H1 (cell line): ENCODE measurements at regions not wholly inside any gene's neighbourhood (a gene's known extent, or its start where the extent isn't known, plus 50 kb on each side); places are given as distances from the start of the nearest gene placed in this dataset.

ENCODE experiments used
- CTCF ChIA-PET: fragments of 300-600 bp; sonication (Branson Sonifier 250); formaldehyde crosslinking; loops from one replicate; lab custom pipeline; 2021; ENCODE audit not compliant: partially characterized antibody; lab: Charles Lee
- POLR2A ChIA-PET: fragments of 300-600 bp; sonication (Branson Sonifier 250); formaldehyde crosslinking; loops from one replicate; lab custom pipeline; 2021; ENCODE audit warnings: inconsistent platforms; ENCODE audit not compliant: partially characterized antibody; lab: Charles Lee
- DNase-seq, 2 experiments: peaks; one replicate each; pipeline versions ENCODE4 v3.0.0 to v3.0.0-alpha.2; 2010 to 2022; ENCODE audit warnings: low spot score in 2 of 2, low read depth in 1 of 2, mixed read lengths in 1 of 2
- FAIRE-seq: peaks from 2 replicates; lab custom pipeline; 2011; peaks lifted over from hg19 to GRCh38; lab: Jason Lieb, UNC
- H2AFZ ChIP-seq: 2 replicates; pipeline ENCODE4 v1.8.1; 2012; ENCODE audit warnings: low read length, inconsistent platforms
- H2AK5ac ChIP-seq: 2 replicates; pipeline ENCODE4 v1.6.1; 2013; ENCODE audit warnings: low read depth, low read length
- H2BK120ac ChIP-seq: replicated peaks from 2 replicates; pipeline ENCODE3; 2013; ENCODE audit warnings: low read depth, low read length, inconsistent platforms
- H2BK12ac ChIP-seq: 2 replicates; pipeline ENCODE4 v1.6.1; 2013; ENCODE audit warnings: low read depth, low read length
- H2BK15ac ChIP-seq: 2 replicates; pipeline ENCODE4 v1.6.1; 2013; ENCODE audit warnings: low read length
- H2BK20ac ChIP-seq: 2 replicates; pipeline ENCODE4 v1.6.1; 2013; ENCODE audit warnings: low read length
- H2BK5ac ChIP-seq: 2 replicates; pipeline ENCODE4 v1.6.1; 2013; ENCODE audit warnings: low read depth, low read length
- H3K14ac ChIP-seq: 2 replicates; pipeline ENCODE4 v1.6.1; 2013; ENCODE audit warnings: inconsistent platforms; ENCODE audit not compliant: insufficient read length
- H3K18ac ChIP-seq: 2 replicates; pipeline ENCODE4 v1.6.1; 2013; ENCODE audit warnings: low read length; ENCODE audit errors: extremely low read depth
- H3K23ac ChIP-seq: 2 replicates; pipeline ENCODE4 v1.6.1; 2013; ENCODE audit warnings: inconsistent platforms; ENCODE audit not compliant: insufficient read length
- H3K23me2 ChIP-seq: 2 replicates; pipeline ENCODE4 v1.6.1; 2013; ENCODE audit warnings: low read depth, low read length
- H3K27ac ChIP-seq: 2 replicates; pipeline ENCODE4 v1.6.1; 2011; ENCODE audit warnings: low read depth, low read length, inconsistent platforms
- H3K27me3 ChIP-seq, 4 experiments: replicated peaks in 1 of 4; 1 replicate in 1 of 4; 2 replicates in 3 of 4; pipeline versions ENCODE4 v1.6.1 to v1.8.1; 2011 to 2013; ENCODE audit warnings: low read length in 3 of 4, mild to moderate bottlenecking in 3 of 4, inconsistent platforms in 2 of 4, mixed read lengths in 2 of 4, moderate library complexity in 1 of 4; ENCODE audit not compliant: control insufficient read depth in 3 of 4, insufficient read depth in 3 of 4; ENCODE audit errors: extremely low read depth in 1 of 4
- H3K36me3 ChIP-seq, 4 experiments: 2 replicates each; pipeline versions ENCODE4 v1.6.1 to v1.8.1; 2011 to 2013; ENCODE audit warnings: mild to moderate bottlenecking in 4 of 4, low read length in 3 of 4, moderate library complexity in 2 of 4, control low read depth in 1 of 4, inconsistent platforms in 1 of 4; ENCODE audit not compliant: insufficient read depth in 4 of 4, control insufficient read depth in 2 of 4
- H3K4ac ChIP-seq: replicated peaks from 2 replicates; pipeline ENCODE3; 2013; ENCODE audit warnings: low read length, low read depth, mixed read lengths, inconsistent platforms; ENCODE audit not compliant: insufficient read length
- H3K4me1 ChIP-seq, 4 experiments: replicated peaks in 1 of 4; 1 replicate in 1 of 4; 2 replicates in 3 of 4; pipeline versions ENCODE4 v1.6.1 to v1.8.1; 2011 to 2013; ENCODE audit warnings: low read length in 3 of 4, inconsistent platforms in 2 of 4, mixed read lengths in 1 of 4; ENCODE audit not compliant: insufficient read depth in 4 of 4, control insufficient read depth in 3 of 4
- H3K4me2 ChIP-seq, 2 experiments: 2 replicates each; pipeline versions ENCODE4 v1.6.1 to v1.8.1; 2011 to 2013; ENCODE audit warnings: low read depth in 2 of 2, low read length in 2 of 2, control low read depth in 1 of 2, inconsistent platforms in 1 of 2, mild to moderate bottlenecking in 1 of 2; ENCODE audit not compliant: insufficient read depth in 1 of 2
- H3K4me3 ChIP-seq, 4 experiments: fragments of 200-600, 300-600 bp in 1 of 4; sonication (generic), shearing (Covaris generic), sonication (Bioruptor Twin) in 1 of 4; 2 replicates each; pipeline versions ENCODE4 v1.5.1 to v1.8.1; 2011 to 2016; ENCODE audit warnings: low read length in 4 of 4, low read depth in 3 of 4, control low read depth in 2 of 4, inconsistent platforms in 2 of 4, mild to moderate bottlenecking in 2 of 4, mixed read lengths in 1 of 4, moderate library complexity in 1 of 4; ENCODE audit not compliant: insufficient read depth in 2 of 4; ENCODE audit errors: extremely low read depth in 1 of 4
- H3K56ac ChIP-seq: replicated peaks from 2 replicates; pipeline ENCODE3; 2013; ENCODE audit warnings: low read depth, mild to moderate bottlenecking, mixed read lengths, low read length, inconsistent platforms; ENCODE audit not compliant: insufficient read length
- H3K79me1 ChIP-seq: 2 replicates; pipeline ENCODE4 v1.6.1; 2013; ENCODE audit warnings: low read depth, low read length, control low read depth
- H3K79me2 ChIP-seq, 2 experiments: 2 replicates each; pipeline versions ENCODE4 v1.6.1 to v1.8.1; 2012 to 2013; ENCODE audit warnings: low read length in 2 of 2, mild to moderate bottlenecking in 2 of 2, inconsistent platforms in 1 of 2; ENCODE audit not compliant: insufficient read depth in 2 of 2, control insufficient read depth in 1 of 2
- H3K9ac ChIP-seq, 4 experiments: replicated peaks in 1 of 4; 1 replicate in 1 of 4; 2 replicates in 3 of 4; pipeline versions ENCODE4 v1.6.1 to v1.8.1; 2011 to 2013; ENCODE audit warnings: low read depth in 3 of 4, low read length in 3 of 4, control low read depth in 2 of 4, mild to moderate bottlenecking in 2 of 4, moderate library complexity in 2 of 4, inconsistent platforms in 1 of 4; ENCODE audit errors: extremely low read depth in 1 of 4
- H3K9me3 ChIP-seq, 2 experiments: 2 replicates each; pipeline versions ENCODE4 v1.6.1 to v1.8.1; 2012 to 2013; ENCODE audit warnings: mild to moderate bottlenecking in 2 of 2, moderate library complexity in 2 of 2, control low read depth in 1 of 2, inconsistent platforms in 1 of 2, low read depth in 1 of 2, low read length in 1 of 2, mixed read lengths in 1 of 2; ENCODE audit not compliant: insufficient read depth in 2 of 2
- H4K20me1 ChIP-seq, 2 experiments: replicated peaks in 1 of 2; 2 replicates each; pipeline versions ENCODE3 to v1.8.1; 2011 to 2013; ENCODE audit warnings: inconsistent platforms in 2 of 2, low read length in 2 of 2, mild to moderate bottlenecking in 1 of 2; ENCODE audit not compliant: insufficient read depth in 2 of 2, control insufficient read depth in 1 of 2
- H4K5ac ChIP-seq: 2 replicates; pipeline ENCODE4 v1.6.1; 2013; ENCODE audit warnings: low read length, low read depth, mixed read lengths, inconsistent platforms; ENCODE audit not compliant: insufficient read length
- H4K8ac ChIP-seq: 2 replicates; pipeline ENCODE4 v1.8.0; 2013; ENCODE audit warnings: mild to moderate bottlenecking, moderate library complexity, low read length, inconsistent platforms; ENCODE audit not compliant: insufficient read depth; ENCODE audit errors: extremely low read depth
- H4K91ac ChIP-seq: replicated peaks from 2 replicates; pipeline ENCODE3; 2013; ENCODE audit warnings: low read length, mixed read lengths, inconsistent platforms; ENCODE audit not compliant: insufficient read length
- CEBPB ChIP-seq: IDR thresholded peaks from 2 replicates; pipeline ENCODE4 v1.6.1; 2012; ENCODE audit warnings: low read depth, low read length
- CTBP2 ChIP-seq: IDR thresholded peaks from 2 replicates; pipeline ENCODE4 v1.7.0; 2011; ENCODE audit warnings: borderline replicate concordance, mild to moderate bottlenecking, moderate library complexity, mixed read lengths, low read length; ENCODE audit not compliant: insufficient read depth, insufficient read length
- CTCF ChIP-seq, 3 experiments: IDR thresholded peaks; 1 replicate in 2 of 3; 2 replicates in 1 of 3; pipeline versions ENCODE4 v1.5.1 to v1.6.1; 2011; ENCODE audit warnings: low read length in 3 of 3, mild to moderate bottlenecking in 3 of 3, inconsistent platforms in 2 of 3, low read depth in 1 of 3, moderate library complexity in 1 of 3; ENCODE audit not compliant: insufficient read depth in 1 of 3; ENCODE audit errors: control extremely low read depth in 1 of 3
- EGR1 ChIP-seq: IDR thresholded peaks from 2 replicates; pipeline ENCODE4 v1.6.1; 2011; ENCODE audit warnings: low read depth, low read length, borderline replicate concordance
- FOSL1 ChIP-seq: IDR thresholded peaks from 2 replicates; pipeline ENCODE4 v1.6.1; 2011; ENCODE audit warnings: mild to moderate bottlenecking, low read depth, low read length, moderate library complexity; ENCODE audit not compliant: insufficient read depth
- GABPA ChIP-seq: IDR thresholded peaks from 2 replicates; pipeline ENCODE4 v1.6.1; 2011; ENCODE audit warnings: mild to moderate bottlenecking, low read length, moderate library complexity, borderline replicate concordance; ENCODE audit not compliant: insufficient read depth
- MAFK ChIP-seq: IDR thresholded peaks from 2 replicates; pipeline ENCODE4 v1.6.1; 2012; ENCODE audit warnings: low read depth, mild to moderate bottlenecking, improper control_type of control experiment, low read length
- MAX ChIP-seq: IDR thresholded peaks from 2 replicates; pipeline ENCODE4 v1.6.1; 2012; ENCODE audit warnings: inconsistent platforms
- ZNF274 ChIP-seq: IDR thresholded peaks from 2 replicates; pipeline ENCODE4 v1.7.0; 2012; ENCODE audit warnings: low read length, borderline replicate concordance; ENCODE audit errors: extremely low read depth
- WGBS, 2 experiments: shearing (Covaris generic) in 1 of 2; methylation state at CpG; one replicate each; pipeline versions ENCODE4 v1.1.6 to v1.1.7; 2013 to 2015; ENCODE audit warnings: low lambda C conversion rate in 2 of 2, mixed read lengths in 2 of 2, inconsistent platforms in 1 of 2, low coverage in 1 of 2, missing lambda C conversion rate in 1 of 2; ENCODE audit not compliant: insufficient replicate concordance in 2 of 2, insufficient coverage in 1 of 2, insufficient read length in 1 of 2; ENCODE audit errors: extremely low coverage in 1 of 2, missing lambda C conversion rate in 1 of 2; 5-methylcytosine and 5-hydroxymethylcytosine counted together
- TF ChIP-seq, protein P1 (sequence below): IDR thresholded peaks from 2 replicates; pipeline ENCODE4 v1.6.1; 2012; ENCODE audit warnings: low read length, inconsistent platforms

DNA sequence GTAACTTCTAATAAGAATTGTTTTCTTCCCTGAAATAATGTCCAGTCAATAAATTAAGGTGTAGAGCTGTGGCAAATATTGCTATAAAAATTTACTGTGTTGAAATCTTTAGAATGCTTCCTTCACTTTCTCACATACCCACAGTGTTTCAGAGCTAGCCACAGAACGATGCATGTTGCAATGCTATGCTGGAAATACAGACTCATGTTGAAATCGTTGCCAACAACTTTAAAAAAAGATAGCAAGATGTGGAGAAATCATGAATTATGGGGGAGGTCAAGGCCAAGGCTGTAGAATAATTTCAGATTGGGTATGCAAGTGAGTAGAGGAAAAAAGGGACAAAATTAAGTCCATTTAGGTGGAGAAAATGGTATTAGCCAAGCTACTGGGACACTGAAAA, 204.8 kb downstream of the VEGFC start:
- H2AK5ac ChIP-seq, result no peak overlapping the region
- no peak overlapping the region for H3K56ac ChIP-seq
- H3K4me3 ChIP-seq, result no peak overlapping the region
- H4K5ac ChIP-seq, result no peak overlapping the region
- ChIA-PET CTCF (interaction anchor here (0.8 to 1.1 kb wide), 2 partner anchors 9 to 70 kb away, joined by 3 read pairs; no protein-coding TSS in a partner anchor), POLR2A (no interaction called here)
- H2BK12ac ChIP-seq, result no peak overlapping the region
- H3K18ac ChIP-seq, result no peak overlapping the region
- H3K9me3 ChIP-seq, result no peaks in the 10 kb centered on the region
- no peak overlapping the region for H3K27ac ChIP-seq
- H3K27me3 ChIP-seq, result no peaks in the 10 kb centered on the region
- no peak overlapping the region for H4K8ac ChIP-seq
- H2BK20ac ChIP-seq, result no peak overlapping the region
- 90% methylated on average over 2 of the region's 2 CpGs; no CpG with 5 or more reads in 1 of the 2 experiments for WGBS, 2 experiments
- H3K4ac ChIP-seq, result no peak overlapping the region
- no peak overlapping the region for H2BK120ac ChIP-seq
- H4K20me1 ChIP-seq, result no peaks in the 10 kb centered on the region
- H3K4me2 ChIP-seq, result no peak overlapping the region
- H2BK15ac ChIP-seq, result no peak overlapping the region
- H2AFZ ChIP-seq, result no peak overlapping the region
- H3K23me2 ChIP-seq, result no peaks in the 10 kb centered on the region
- no peak overlapping the region for H3K9ac ChIP-seq
- no peak for DNase-seq
- no peak for FAIRE-seq
- H3K23ac ChIP-seq, result no peak overlapping the region
- no peaks in the 10 kb centered on the region for H3K4me1 ChIP-seq
- no peaks in the 10 kb centered on the region for H3K36me3 ChIP-seq
- H3K14ac ChIP-seq, result no peak overlapping the region
- H4K91ac ChIP-seq, result no peak overlapping the region
- no peaks in the 10 kb centered on the region for H3K79me1 ChIP-seq
- no peak overlapping the region for H2BK5ac ChIP-seq
- H3K79me2 ChIP-seq, result no peaks in the 10 kb centered on the region
- no peak for TF ChIP-seq CEBPB
- no peak for TF ChIP-seq CTCF (IDR thresholded peaks at IDR 0.05; ENCODE audit: control extremely low read depth in 1 of 3, insufficient read depth in 1 of 3, low read depth in 1 of 3, low read length in 3 of 3)
- no peak for TF ChIP-seq MAFK
- TF ChIP-seq MAX, result no peak
- TF ChIP-seq ZNF274, result no peak
- no peak for TF ChIP-seq GABPA
- TF ChIP-seq, protein P1, sequence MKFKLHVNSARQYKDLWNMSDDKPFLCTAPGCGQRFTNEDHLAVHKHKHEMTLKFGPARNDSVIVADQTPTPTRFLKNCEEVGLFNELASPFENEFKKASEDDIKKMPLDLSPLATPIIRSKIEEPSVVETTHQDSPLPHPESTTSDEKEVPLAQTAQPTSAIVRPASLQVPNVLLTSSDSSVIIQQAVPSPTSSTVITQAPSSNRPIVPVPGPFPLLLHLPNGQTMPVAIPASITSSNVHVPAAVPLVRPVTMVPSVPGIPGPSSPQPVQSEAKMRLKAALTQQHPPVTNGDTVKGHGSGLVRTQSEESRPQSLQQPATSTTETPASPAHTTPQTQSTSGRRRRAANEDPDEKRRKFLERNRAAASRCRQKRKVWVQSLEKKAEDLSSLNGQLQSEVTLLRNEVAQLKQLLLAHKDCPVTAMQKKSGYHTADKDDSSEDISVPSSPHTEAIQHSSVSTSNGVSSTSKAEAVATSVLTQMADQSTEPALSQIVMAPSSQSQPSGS, result no peak
- TF ChIP-seq FOSL1, result no peak
- no peak for TF ChIP-seq EGR1
- no peak for TF ChIP-seq CTBP2
